HepG2 (cell line): ENCODE measurements at regions not wholly inside any gene's neighbourhood (a gene's known extent, or its start where the extent isn't known, plus 50 kb on each side); places are given as distances from the start of the nearest gene placed in this dataset.

Experiments
- NCOR1 ChIP-seq: fragments of 200-600 bp; sonication (generic); IDR thresholded peaks from 2 replicates; pipeline ENCODE4 v1.7.0; 2017; ENCODE audit warnings: antibody characterized with exemption, low read length, borderline replicate concordance
- PLRG1 ChIP-seq: fragments of 450-650 bp; conservative IDR thresholded peaks from 2 replicates; pipeline ENCODE4 v1.6.1; 2016
- POLR2A ChIP-seq, 2 experiments: IDR thresholded peaks; 2 replicates each; pipeline ENCODE4 v1.6.1; 2011; ENCODE audit warnings: low read depth in 2 of 2, low read length in 2 of 2, mild to moderate bottlenecking in 1 of 2, moderate library complexity in 1 of 2; ENCODE audit not compliant: insufficient read depth in 1 of 2
- REL ChIP-seq: sonication (generic); formaldehyde crosslinking; conservative IDR thresholded peaks from 2 replicates; pipeline ENCODE4 v1.8.0; 2022; ENCODE audit warnings: mild to moderate bottlenecking, missing genetic modification reagents, moderate library complexity
- SIX1 ChIP-seq: sonication (generic); formaldehyde crosslinking; IDR thresholded peaks from 2 replicates; pipeline ENCODE4 v1.4.0; 2020; ENCODE audit warnings: missing genetic modification reagents, borderline replicate concordance
- SRF ChIP-seq: IDR thresholded peaks from 2 replicates; pipeline ENCODE4 v1.6.1; 2011; ENCODE audit warnings: mild to moderate bottlenecking, low read depth, low read length, moderate library complexity
- XRCC5 ChIP-seq: fragments of 200-400 bp; formaldehyde crosslinking; optimal IDR thresholded peaks from 2 replicates; pipeline ENCODE3; 2017; ENCODE audit warnings: mild to moderate bottlenecking, low read length
- ZNF841 ChIP-seq: sonication (generic); formaldehyde crosslinking; IDR thresholded peaks from 2 replicates; pipeline ENCODE4 v1.8.1; 2023; ENCODE audit warnings: missing genetic modification reagents, borderline replicate concordance
- TF ChIP-seq, protein P1 (sequence below): sonication (generic); formaldehyde crosslinking; IDR thresholded peaks from 2 replicates; pipeline ENCODE4 v1.5.0; 2020; ENCODE audit warnings: mild to moderate bottlenecking, missing genetic modification reagents
- TF ChIP-seq, protein P2 (sequence below): sonication (generic); formaldehyde crosslinking; IDR thresholded peaks from 2 replicates; pipeline ENCODE4 v1.8.1; 2023; ENCODE audit warnings: missing genetic modification reagents, inconsistent platforms, borderline replicate concordance

GRCh38 chr2:133734716-133735495 lies 166.6 kb upstream of the NCKAP5 start (continued):
- TF ChIP-seq, protein P1, sequence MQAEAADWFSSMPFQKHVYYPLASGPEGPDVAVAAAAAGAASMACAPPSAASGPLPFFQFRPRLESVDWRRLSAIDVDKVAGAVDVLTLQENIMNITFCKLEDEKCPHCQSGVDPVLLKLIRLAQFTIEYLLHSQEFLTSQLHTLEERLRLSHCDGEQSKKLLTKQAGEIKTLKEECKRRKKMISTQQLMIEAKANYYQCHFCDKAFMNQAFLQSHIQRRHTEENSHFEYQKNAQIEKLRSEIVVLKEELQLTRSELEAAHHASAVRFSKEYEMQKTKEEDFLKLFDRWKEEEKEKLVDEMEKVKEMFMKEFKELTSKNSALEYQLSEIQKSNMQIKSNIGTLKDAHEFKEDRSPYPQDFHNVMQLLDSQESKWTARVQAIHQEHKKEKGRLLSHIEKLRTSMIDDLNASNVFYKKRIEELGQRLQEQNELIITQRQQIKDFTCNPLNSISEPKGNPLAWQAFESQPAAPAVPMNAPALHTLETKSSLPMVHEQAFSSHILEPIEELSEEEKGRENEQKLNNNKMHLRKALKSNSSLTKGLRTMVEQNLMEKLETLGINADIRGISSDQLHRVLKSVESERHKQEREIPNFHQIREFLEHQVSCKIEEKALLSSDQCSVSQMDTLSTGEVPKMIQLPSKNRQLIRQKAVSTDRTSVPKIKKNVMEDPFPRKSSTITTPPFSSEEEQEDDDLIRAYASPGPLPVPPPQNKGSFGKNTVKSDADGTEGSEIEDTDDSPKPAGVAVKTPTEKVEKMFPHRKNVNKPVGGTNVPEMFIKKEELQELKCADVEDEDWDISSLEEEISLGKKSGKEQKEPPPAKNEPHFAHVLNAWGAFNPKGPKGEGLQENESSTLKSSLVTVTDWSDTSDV (CRISPR knock-in tag): no peak
- TF ChIP-seq, protein P2, sequence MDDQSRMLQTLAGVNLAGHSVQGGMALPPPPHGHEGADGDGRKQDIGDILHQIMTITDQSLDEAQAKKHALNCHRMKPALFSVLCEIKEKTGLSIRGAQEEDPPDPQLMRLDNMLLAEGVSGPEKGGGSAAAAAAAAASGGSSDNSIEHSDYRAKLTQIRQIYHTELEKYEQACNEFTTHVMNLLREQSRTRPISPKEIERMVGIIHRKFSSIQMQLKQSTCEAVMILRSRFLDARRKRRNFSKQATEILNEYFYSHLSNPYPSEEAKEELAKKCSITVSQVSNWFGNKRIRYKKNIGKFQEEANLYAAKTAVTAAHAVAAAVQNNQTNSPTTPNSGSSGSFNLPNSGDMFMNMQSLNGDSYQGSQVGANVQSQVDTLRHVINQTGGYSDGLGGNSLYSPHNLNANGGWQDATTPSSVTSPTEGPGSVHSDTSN (CRISPR knock-in tag): no peak
- TF ChIP-seq SIX1 (CRISPR knock-in tag): no peak
- TF ChIP-seq SRF: no peak
- no peak for TF ChIP-seq REL
- TF ChIP-seq PLRG1: no peak
- TF ChIP-seq XRCC5: no peak
- TF ChIP-seq ZNF841 (CRISPR knock-in tag): no peak
- no peak for TF ChIP-seq NCOR1
- TF ChIP-seq POLR2A (IDR thresholded peaks at IDR 0.05; ENCODE audit: insufficient read depth in 1 of 2, low read depth in 2 of 2, low read length in 2 of 2): no peak
- TF ChIP-seq, all 625 proteins: peak for 0
